GM18868 (cell line): ENCODE measurements at regions not wholly inside any gene's neighbourhood (a gene's known extent, or its start where the extent isn't known, plus 50 kb on each side); places are given as distances from the start of the nearest gene placed in this dataset.
"Not testable (repeated sequence)": the region's sequence is repeated elsewhere in the genome, so short reads cannot be mapped to it uniquely, and the experiment has no call there.

Experiments used
- ATAC-seq: cut with Tn5 transposase; IDR thresholded peaks from one replicate; pipeline ENCODE4 v1.9.1; 2021; ENCODE audit warnings: mild to moderate bottlenecking, moderate library complexity; ENCODE audit not compliant: unreplicated experiment

DNA sequence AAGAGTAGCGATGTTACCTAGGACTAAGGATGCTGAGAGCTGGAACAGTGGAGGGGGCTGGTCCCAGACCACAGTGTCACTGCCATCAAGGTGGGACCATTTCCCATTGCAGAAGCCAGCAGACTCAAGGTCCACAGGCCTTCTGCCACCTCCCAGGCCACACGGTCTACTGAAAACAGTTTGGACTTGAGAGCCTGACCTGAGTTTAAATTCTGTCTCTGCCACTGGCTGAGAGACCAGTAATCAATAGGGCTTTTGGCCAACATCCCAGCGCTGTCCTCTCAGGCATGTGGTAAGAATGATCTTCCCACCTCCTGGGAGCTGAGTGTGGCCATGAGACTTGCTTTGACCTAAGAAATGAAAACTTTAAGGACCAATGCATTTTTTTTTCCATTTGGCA is 331.4 kb upstream of the CDH5 start:
- ATAC-seq, result no peak

DNA sequence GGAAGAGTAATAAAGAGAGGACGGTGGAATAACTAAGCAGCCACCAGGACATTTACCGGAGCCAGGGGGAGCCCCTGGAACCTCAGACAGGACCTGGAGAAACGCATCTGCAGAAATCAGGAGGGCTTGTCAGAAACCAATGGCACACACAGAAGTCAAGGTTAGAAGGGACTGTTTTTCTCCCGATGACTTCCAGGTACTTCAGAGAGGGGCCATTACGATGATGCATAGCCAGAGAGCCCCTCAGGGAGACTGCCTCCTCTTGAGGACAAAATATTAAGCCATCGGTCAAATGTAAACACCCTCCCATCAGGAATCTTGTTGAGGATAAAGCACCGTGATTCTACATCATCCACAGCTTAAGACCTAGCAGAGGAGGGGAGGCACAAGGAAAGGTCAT is 333.6 kb upstream of the CDH5 start:
- no peak for ATAC-seq

DNA sequence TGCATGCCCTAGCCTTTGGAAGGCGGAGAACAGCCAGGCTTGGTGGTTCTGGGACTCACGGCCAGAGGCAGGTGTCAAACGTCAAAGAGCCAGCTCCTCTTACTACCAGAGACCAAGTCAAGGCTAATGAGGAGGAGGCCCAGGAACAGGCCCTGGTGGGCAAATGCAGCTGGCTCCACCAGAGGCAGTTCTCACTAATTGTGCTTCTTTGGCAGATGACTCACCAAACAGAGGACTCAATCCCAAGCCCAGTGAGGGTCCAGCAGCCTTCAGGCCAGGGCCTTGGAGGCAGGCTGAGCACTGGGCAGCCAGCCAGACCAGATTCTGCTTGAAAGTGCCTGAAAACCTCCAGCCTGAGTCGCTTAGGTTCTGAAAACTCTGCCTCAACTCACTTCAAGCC is 336.5 kb upstream of the CDH5 start:
- ATAC-seq, result no peak

DNA sequence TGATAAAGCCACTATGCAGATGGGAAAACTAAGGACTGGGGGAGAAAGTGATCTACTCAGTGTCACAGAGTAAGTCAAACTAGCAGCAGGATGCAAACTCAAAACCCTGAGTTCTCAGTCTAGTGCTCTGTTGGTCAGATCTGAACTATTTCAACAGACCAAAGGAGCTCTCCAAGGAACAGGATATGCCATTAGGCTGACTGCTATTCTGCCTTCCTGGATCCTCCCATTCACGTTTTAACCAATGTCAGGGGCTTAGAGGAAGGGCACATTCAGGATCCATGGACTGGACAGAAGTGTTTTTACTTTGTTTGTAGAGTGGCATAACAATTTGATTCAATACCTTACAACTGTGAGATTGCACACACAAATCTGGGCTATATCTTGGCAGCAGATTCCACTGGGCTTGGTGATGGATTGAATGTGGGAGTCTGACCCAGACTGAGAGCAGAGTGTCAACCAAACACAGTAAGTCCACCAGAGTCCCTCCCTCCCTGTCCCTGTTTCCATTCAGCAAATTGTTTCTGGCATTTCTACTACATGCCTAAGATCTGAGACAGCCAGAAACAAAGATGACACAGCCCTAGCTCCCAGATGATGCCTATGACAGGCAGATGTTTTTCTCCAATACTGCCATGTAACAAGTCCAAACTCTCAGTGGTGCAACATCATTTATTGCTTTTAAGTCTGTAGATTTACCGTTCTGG is 337.8 kb upstream of the CDH5 start:
- ATAC-seq, result no peak

DNA sequence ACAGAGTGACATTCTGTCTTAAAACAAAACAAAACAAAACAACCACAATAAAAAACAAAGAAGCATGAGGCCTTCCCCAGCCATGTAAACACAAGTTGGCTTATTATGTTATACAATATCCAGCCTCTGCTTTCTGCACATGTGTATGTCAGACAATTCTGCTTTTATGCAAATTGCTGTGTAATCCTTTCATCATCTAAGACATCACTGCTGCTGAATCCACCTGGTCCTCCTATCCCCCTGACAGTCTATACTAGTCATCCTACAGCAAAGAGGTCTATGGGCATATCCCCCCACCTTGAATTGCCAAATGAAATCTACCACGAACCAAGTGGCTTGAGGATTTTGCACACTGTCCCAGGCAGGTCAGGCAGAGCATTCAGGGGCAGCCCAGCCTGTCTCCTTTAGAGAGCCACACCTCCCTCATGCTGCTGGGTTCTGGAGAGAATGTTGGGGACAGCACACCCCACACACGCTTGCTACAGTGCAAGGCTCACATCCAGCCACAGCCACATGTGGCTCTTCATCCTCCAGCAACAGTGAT is 339.6 kb upstream of the CDH5 start:
- ATAC-seq, result no peak

DNA sequence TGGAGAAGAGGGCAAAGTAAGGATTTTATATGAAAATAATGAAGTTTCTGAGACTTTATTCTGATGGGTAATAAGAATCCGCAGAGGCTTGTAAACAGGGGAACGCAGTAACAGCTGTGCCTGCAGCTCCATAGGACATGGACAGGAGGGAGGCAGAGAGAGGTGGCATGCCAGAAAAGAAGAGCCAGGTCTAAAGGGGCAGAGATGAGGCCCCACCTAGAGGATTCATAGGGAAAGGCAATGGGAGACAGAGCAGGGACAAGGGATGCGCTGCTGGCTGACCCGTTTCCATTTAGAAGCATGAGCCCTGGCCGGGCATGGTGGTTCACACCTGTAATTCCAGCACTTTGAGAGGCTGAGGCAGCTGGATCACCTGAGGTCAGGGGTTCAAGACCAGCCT is 340.3 kb upstream of the CDH5 start:
- no peak for ATAC-seq

DNA sequence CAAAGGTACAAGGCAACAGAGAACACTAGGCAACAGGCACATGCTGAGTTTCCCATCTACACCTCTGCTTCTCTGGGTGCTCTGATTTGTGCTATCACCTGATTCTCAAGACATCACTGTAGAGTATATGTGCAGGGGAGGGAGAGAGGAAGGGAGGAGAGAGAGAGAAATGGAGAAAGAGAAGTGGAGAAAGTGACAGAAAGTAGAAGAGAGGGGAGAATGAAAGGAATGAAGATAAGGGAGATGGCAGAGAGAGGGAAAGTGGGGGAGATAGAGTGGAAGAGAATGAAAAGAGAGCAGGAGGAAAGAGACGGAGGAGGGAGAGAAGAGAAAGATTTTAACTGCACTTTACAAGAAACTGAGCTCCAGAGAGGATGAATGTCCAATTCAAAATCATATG is 340.7 kb upstream of the CDH5 start:
- no peak for ATAC-seq

DNA sequence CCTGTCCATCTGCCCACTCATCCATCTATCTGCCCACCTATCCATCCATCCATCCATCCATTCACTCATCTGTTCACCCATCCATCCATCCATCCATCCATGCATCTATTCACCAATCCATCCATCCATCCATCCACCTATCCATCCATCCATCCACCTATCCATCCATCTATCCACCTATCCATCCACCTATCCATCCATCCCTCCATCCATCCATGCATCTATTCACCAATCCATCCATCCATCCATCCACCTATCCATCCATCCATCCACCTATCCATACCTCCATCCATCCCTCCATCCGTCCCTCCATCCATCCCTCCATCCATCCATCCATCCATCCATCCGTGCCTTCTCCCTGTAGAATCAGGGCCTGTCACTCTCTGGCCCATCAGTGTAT is 341.9 kb upstream of the CDH5 start:
- not testable (repeated sequence) for ATAC-seq

DNA sequence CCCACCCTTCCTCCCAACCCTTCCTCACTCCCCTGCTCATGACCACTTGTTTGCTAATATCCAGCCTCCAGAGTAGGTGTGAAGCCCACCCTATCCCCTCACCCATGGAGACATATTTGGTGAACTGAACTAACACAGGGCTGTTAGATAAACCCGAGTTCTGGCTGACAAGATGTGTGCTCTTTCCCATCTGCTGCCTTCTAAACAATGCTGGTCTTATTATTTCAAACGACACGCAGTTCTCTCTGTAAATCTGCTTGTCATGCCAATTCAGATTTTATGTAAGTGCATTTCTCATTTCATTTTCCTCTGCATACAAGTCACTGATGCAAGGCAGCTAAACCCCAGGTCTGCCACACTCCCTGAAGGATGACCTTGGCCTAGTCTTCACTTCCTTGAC is 343.0 kb upstream of the CDH5 start:
- ATAC-seq, result no peak

DNA sequence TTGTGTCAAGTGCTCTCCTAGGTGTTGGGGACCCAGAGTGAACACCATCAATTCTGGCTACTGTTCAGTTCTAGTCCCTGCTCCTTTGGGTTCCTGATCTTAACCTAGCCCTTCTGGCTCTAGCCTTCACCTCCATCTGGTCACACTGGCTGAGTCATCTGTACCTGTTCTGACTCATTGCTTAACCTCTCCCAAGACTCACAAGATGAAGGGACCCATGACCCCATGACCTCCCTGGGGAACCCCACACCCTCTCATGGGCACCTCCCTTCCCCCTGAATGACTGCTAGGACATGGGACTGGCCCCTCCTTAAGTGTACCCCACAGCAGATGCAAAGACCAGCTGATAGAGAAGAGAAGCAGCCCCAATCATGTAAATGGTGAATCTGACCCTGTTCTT is 345.8 kb upstream of the CDH5 start:
- ATAC-seq, result peak; percentile 61

DNA sequence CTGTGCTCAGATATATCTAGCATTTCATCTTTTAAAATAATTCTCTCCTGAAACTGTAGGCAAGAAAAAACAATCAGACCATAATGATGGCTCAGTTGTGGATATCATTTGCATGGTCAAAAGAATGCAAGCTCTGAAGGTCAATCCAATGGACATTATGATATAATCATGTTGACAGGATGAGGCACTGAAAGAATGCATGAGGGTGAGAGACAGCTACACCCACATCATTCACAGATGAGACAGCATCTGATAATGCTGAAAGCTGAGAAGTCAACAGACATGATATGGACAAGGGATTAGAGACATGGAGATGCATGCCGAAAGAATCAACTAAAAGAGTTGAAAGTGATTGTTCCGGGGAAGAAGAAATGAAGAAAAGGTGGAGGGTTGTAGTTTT is 346.4 kb upstream of the CDH5 start:
- ATAC-seq, result no peak

DNA sequence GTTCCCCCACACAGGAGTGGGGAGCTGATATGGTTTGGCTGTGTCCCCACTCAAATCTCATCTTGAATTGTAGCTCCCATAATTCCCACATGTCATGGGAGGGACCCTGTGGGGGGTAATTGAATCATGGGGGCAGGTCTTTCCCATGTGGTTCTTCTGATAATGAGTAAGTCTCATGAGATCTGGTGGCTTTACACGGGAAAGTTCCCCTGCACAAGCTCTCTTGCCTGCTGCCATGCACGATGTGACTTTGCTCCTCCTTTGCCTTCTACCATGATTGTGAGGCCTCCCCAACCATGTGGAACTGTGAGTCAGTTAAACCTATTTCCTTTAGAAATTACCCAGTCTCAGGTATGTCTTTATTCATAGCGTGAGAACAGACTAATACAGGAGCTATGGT is 347.0 kb upstream of the CDH5 start:
- ATAC-seq, result not testable (repeated sequence)

DNA sequence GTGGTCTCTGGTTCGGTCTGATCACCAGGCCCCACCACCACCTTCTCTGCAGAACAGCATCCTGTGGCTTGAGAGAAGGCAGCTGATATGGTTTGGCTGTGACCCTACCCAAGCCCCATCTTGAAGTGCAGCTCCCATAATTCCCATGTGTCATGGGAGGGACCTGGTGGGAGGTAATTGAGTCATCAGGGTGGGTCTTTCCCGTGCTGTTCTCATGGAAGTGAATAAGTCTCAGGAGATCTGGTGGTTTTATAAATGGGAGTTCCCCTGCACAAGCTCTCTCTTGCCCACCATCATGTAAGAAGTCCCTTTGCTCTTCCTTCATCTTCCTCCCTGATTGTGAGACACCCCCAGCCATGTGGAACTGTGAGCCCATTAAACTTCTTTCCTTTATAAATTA is 352.3 kb upstream of the CDH5 start:
- ATAC-seq, result no peak

DNA sequence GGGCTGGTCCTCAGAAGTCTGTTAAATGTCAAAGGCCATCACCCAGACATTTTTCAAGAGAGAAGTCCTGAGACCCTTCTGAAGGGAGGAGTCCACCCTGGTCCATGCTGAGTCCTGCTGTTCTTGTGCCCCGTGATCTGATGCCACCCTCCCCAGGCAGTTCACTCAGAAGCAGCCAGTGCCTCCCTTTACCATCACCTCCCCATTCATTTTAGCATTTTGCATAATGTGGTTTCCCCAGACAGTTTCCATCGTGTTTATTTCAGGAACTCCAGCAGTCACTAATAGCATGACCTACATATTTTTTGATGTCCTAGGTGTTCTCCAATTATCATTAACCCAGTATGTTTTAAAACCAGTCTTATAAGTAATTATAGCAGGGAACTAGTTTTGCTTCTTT is 353.0 kb upstream of the CDH5 start:
- no peak for ATAC-seq

DNA sequence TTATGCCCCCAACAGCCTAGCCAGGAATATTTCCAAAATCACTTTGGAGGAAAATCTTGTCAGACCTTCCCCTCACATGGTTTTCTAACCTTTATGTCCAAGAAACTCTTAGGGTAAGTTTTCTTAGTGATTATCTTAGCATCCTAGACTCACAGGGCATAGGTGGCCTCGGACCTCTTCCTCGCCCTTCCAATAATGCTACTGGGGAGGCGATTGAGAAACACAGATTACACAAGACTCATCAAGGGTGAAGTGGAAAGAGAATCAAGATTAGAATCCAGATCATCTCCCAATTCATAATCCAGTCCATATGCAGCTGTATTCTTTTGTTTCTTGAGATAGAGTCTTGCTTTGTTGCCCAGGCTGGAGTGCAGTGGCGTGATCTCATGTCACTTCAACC is 358.4 kb upstream of the CDH5 start:
- ATAC-seq, result no peak

DNA sequence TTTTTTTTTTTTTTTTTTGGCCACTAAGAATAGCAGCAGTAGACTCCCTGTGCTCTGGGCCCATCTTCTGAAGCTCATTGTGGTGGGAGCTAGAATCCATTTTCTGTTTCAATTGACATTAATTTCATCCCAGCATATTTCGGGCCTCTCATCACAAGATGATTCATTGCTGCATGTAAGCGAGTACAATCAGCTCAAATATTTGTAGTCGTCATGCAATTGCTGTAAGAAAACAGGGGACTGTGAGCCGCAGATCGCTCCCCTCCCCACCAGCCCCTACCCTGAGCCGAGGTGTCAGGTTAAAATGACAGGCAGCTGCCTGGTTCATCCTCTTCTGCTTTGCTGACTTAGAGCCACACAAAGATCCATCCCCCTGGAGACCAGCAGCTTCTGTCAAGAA is 358.8 kb upstream of the CDH5 start:
- no peak for ATAC-seq

DNA sequence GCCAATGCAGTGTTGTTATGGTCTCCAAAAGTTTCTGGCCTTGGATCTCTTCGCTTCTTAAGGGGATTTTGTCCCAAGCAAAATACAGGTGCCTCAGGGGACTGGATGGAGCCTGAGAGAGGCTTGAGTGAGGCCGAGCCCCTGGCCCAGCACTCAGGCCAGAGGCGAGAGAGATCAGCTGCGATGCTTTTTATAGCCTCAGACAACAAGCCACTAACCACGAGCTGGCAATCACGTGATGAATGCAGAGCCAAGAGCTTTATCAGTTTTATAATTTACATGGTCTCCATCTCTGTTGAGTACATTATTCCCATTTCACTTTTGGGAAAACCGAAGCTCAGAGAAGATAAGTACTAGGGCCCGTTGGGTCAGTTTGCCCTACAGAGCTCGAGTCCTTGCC is 360.0 kb upstream of the CDH5 start:
- ATAC-seq, result no peak

DNA sequence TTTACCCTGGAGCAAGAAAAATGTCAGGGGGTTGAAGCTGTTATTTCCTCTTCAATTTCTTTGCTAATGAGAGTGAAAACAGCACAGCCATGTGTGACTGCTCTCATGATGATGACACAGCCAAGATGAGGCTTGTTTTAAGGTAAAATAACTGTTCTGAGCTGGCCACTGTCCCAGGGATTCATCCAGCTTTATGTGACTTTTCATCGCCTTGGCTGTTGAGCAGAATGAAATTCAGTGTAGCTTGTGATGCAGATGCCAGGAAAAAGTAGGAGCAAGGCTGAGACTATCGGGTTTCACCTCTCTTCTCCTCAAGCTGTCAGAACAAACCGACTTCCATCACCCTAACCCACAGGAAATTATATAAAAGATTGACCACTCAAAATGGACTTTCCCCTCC is 361.8 kb upstream of the CDH5 start:
- no peak for ATAC-seq

DNA sequence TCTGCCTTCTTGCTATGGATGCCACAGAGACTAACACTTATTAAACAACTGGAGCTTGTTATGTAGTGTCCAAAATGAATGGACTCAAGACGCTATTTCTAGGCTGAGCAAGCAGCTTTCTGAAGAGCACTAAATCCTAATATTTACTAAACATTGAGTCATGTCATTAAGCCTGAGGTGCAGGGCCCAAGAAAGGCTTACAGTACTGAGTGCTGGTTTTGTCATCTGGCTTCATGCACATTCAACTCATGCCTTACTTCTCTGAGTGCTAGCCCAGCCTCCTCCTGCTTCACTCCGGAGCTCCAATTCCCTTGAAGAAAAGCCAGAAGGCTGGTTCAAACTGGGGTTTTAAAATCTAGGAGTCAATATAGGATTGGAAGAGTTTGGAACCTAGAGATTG is 363.3 kb upstream of the CDH5 start:
- no peak for ATAC-seq

DNA sequence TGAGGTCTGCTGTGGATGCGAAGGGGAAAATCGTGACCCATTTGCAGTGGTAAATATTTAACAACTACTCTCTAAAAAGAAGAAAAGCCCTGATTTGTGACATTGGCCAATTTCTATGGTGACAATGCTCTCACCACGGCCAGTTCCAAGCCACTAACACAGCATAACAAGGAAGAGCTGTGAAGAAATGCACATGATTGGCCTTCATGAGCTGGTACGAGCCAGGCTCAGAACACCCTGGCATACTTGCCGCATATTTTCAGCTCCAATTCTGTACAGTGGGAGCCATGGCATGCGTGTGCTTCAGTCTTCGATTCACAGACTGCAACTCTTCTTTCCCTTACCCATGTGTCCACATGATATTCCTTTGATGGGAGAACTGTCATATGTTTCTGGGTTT is 363.9 kb upstream of the CDH5 start:
- ATAC-seq, result no peak

DNA sequence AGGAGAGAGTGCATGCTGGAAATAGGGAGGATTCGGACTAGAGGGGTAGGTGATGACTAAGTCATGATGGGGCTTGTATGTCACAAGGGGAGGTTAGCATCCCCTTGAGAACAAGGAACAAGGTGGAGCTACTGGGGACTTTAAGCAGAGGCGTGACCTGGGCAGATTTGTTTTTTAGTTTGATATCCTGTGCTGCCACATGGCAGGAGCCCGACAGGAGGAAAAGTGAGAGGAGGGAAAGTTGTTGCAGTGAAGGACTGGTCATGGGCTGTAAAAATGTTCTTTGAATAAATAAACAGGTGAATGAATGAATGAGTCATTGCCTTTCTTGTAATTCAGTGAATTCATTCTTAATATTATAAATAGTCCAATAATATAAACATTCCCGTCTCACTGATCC is 365.1 kb upstream of the CDH5 start:
- ATAC-seq, result no peak

DNA sequence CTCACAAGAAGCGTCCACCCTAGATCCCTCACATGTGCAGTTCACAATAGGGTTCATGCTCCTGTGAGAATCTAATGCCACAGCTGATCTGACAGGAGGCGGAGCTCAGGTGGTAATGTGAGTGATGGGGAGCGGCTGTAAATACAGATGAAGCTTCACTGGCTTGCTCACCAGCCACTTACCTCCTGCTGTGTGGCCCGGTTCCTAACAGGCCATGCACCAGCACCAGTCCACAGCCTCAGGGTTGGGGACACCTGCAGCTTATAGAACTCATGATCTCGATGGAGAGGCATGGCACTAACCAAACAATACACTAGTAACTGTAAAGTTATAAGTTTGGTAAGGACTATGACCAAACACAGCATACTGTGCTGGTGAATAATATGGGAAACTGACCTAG is 368.0 kb upstream of the CDH5 start:
- ATAC-seq, result no peak

DNA sequence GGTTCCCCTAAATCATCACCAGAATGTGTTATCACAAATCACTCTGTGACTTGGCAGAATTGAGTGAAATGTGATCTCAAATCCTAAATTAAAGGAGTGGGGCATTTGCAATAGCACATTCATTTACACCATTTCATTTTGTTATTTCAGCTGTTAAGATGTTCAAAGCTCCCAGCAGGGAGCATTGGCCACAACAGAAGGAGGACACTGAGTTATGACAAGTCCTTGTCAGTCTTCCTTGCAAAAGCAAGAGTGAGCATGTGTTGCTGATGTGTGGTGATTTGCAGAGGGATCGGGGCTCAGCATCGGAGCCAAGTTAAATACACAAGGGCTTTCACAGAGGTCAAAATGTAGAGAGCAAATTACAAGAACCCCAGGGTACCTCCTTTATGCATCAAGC is 372.2 kb upstream of the CDH5 start:
- ATAC-seq, result no peak
